ENCODE measurements at regions not wholly inside any gene's neighbourhood (a gene's known extent, or its start where the extent isn't known, plus 50 kb on each side); places are given as distances from the start of the nearest gene placed in this dataset.

DNA sequence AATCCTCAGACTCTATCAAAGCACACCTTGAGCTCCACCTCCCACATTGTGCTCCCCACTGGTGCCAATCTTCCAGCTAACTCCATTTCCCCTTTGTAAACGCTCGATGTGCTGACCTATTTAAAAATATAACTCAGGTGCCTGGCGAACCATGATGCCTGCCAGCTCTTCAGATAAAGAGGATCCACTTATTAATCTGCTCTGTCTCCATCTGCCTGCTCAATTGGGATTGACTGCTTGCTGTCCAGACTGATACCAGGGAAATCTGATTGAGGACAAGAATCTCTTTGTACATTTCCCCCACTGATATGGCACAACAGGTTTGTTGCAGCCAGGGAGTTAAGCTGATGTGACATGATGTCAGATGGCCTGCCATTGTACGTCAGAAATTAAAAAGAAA is 2036.5 kb upstream of the CELF4 start:
- Histone ChIP-seq H3K79me2 (ENCODE audit: low read length) (no peaks in the 10 kb centered on the region), H3K36me3 (ENCODE audit: low read depth, low read length) (no peaks in the 10 kb centered on the region), H2AFZ (ENCODE audit: low read length) (no peak overlapping the region), H4K20me1 (ENCODE audit: low read length) (no peaks in the 10 kb centered on the region), H3K9ac (ENCODE audit: low read length) (no peak overlapping the region), H3K4me2 (ENCODE audit: low read length) (no peak overlapping the region), H3F3A (ENCODE audit: low read length, unreplicated experiment) (no peaks in the 10 kb centered on the region), H3K27ac (ENCODE audit: low read length) (no peak overlapping the region), H3K9me3 (ENCODE audit: low read length) (no peaks in the 10 kb centered on the region), H3K9me2 (replicated peaks; ENCODE audit: low read length) (no peaks in the 10 kb centered on the region), H3K4me3 (ENCODE audit: low read length) (no peak overlapping the region), H3K27me3 (ENCODE audit: low read length) (no peaks in the 10 kb centered on the region), H3K4me1 (ENCODE audit: insufficient read depth, low read length) (peaks cover 6% of the 10 kb centered on the region; the same call in 1 of the 2 replicates)
- ATAC-seq (no peak), DNase-seq (no peak)
- intact Hi-C loops (cut with micrococcal nuclease): no loop called here
- ChIA-PET CTCF (no interaction called here), POLR2A (ENCODE audit: unreplicated experiment) (no interaction called here)
- BruUV-seq (replicated peaks): no TSS peak
- no peak for TF ChIP-seq EZH2 (IDR thresholded peaks at IDR 0.05; ENCODE audit: low read length, unreplicated experiment)
- TF ChIP-seq EZH2phosphoT487 (IDR thresholded peaks at IDR 0.05; ENCODE audit: borderline replicate concordance, low read length): no peak
- TF ChIP-seq, protein P1, sequence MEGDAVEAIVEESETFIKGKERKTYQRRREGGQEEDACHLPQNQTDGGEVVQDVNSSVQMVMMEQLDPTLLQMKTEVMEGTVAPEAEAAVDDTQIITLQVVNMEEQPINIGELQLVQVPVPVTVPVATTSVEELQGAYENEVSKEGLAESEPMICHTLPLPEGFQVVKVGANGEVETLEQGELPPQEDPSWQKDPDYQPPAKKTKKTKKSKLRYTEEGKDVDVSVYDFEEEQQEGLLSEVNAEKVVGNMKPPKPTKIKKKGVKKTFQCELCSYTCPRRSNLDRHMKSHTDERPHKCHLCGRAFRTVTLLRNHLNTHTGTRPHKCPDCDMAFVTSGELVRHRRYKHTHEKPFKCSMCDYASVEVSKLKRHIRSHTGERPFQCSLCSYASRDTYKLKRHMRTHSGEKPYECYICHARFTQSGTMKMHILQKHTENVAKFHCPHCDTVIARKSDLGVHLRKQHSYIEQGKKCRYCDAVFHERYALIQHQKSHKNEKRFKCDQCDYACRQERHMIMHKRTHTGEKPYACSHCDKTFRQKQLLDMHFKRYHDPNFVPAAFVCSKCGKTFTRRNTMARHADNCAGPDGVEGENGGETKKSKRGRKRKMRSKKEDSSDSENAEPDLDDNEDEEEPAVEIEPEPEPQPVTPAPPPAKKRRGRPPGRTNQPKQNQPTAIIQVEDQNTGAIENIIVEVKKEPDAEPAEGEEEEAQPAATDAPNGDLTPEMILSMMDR (conservative IDR thresholded peaks at IDR 0.05; ENCODE audit: low read depth, low read length): no peak

DNA sequence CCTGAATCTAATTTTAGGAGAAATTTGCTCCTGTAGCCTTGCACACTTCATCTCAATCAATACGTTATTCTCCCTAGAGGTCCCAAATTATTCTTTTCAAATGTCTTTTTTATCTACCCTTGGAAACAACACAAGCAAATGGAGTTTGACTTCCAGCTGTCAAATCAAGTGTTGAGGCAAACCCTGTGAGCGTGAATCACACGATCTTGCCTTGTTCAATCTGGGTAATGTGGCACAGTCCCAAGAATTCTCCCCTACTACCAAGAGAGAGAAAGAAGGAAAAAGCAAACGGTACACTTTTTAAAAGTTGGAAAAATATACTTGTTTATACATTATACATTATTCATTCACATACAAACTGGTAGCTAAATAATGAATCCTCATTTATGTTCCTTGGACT is 2035.3 kb upstream of the CELF4 start:
- no peaks in the 10 kb centered on the region for H3F3A ChIP-seq (ENCODE audit: low read length, unreplicated experiment)
- TF ChIP-seq EZH2phosphoT487 (IDR thresholded peaks at IDR 0.05; ENCODE audit: borderline replicate concordance, low read length): no peak
- TF ChIP-seq, protein P1 (conservative IDR thresholded peaks at IDR 0.05; ENCODE audit: low read depth, low read length): no peak
- no peak for TF ChIP-seq EZH2 (IDR thresholded peaks at IDR 0.05; ENCODE audit: low read length, unreplicated experiment)
- DNase-seq (no peak), ATAC-seq (no peak)
- no peak overlapping the region for H3K9ac ChIP-seq (ENCODE audit: low read length)
- H3K79me2 ChIP-seq (ENCODE audit: low read length): no peaks in the 10 kb centered on the region
- H3K4me1 ChIP-seq (ENCODE audit: insufficient read depth, low read length): peaks cover 6% of the 10 kb centered on the region; the same call in 1 of the 2 replicates
- H3K4me3 ChIP-seq (ENCODE audit: low read length): no peak overlapping the region
- intact Hi-C loops (cut with micrococcal nuclease): no loop called here
- no peaks in the 10 kb centered on the region for H3K27me3 ChIP-seq (ENCODE audit: low read length)
- no peaks in the 10 kb centered on the region for H3K36me3 ChIP-seq (ENCODE audit: low read depth, low read length)
- POLR2A ChIA-PET (ENCODE audit: unreplicated experiment): no interaction called here
- BruUV-seq (replicated peaks): no TSS peak
- H3K27ac ChIP-seq (ENCODE audit: low read length): no peak overlapping the region
- H3K4me2 ChIP-seq (ENCODE audit: low read length): no peak overlapping the region
- H3K9me3 ChIP-seq (ENCODE audit: low read length): no peaks in the 10 kb centered on the region
- H2AFZ ChIP-seq (ENCODE audit: low read length): no peak overlapping the region
- CTCF ChIA-PET: no interaction called here
- no peaks in the 10 kb centered on the region for H3K9me2 ChIP-seq (replicated peaks; ENCODE audit: low read length)
- no peaks in the 10 kb centered on the region for H4K20me1 ChIP-seq (ENCODE audit: low read length)

DNA sequence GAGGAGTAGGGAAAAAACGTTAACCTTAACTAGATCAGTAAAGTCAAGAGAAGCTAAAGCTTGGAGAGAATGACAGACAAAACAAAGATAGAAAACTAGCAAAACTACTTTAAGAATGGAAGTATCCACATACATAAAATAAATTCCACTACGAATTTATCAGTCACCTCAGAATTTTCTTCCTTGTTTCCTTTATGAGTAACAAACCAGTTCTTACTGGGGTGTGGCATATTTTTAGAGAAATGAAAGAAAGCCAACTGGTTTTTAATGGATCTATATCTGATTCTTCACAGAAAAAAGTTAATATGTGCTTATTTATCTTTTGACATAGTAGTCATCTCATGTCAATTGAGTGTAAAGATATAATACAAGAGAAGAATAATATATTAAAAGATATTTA is 2033.7 kb upstream of the CELF4 start:
- Histone ChIP-seq H3K4me2 (ENCODE audit: low read length) (no peak overlapping the region), H3K9ac (ENCODE audit: low read length) (no peak overlapping the region), H4K20me1 (ENCODE audit: low read length) (no peaks in the 10 kb centered on the region), H3K27ac (ENCODE audit: low read length) (peak overlapping the region; percentile 46), H3K9me2 (replicated peaks; ENCODE audit: low read length) (no peaks in the 10 kb centered on the region), H3K4me1 (ENCODE audit: insufficient read depth, low read length) (peaks cover 6% of the 10 kb centered on the region; the same call in 1 of the 2 replicates), H3F3A (ENCODE audit: low read length, unreplicated experiment) (no peaks in the 10 kb centered on the region), H3K9me3 (ENCODE audit: low read length) (no peaks in the 10 kb centered on the region), H3K79me2 (ENCODE audit: low read length) (no peaks in the 10 kb centered on the region), H3K36me3 (ENCODE audit: low read depth, low read length) (no peaks in the 10 kb centered on the region), H3K27me3 (ENCODE audit: low read length) (no peaks in the 10 kb centered on the region), H2AFZ (ENCODE audit: low read length) (no peak overlapping the region), H3K4me3 (ENCODE audit: low read length) (no peak overlapping the region)
- intact Hi-C loops (cut with micrococcal nuclease): no loop called here
- DNase-seq (peak; percentile 47), ATAC-seq (peak; percentile 38)
- ChIA-PET POLR2A (ENCODE audit: unreplicated experiment) (interaction anchor here (0.7 kb wide), 1 partner anchor 1262 kb away, joined by 3 read pairs; no protein-coding TSS in a partner anchor), CTCF (no interaction called here)
- TF ChIP-seq EZH2phosphoT487 (IDR thresholded peaks at IDR 0.05; ENCODE audit: borderline replicate concordance, low read length) (no peak), EZH2 (IDR thresholded peaks at IDR 0.05; ENCODE audit: low read length, unreplicated experiment) (no peak)
- TF ChIP-seq, protein P1 (conservative IDR thresholded peaks at IDR 0.05; ENCODE audit: low read depth, low read length): no peak
- BruUV-seq (replicated peaks): no TSS peak
